HUES6 (cell line): ENCODE measurements at regions not wholly inside any gene's neighbourhood (a gene's known extent, or its start where the extent isn't known, plus 50 kb on each side); places are given as distances from the start of the nearest gene placed in this dataset.

Experiments
- H3K27ac ChIP-seq: 2 replicates; pipeline ENCODE4 v1.7.0; 2013; ENCODE audit warnings: low read depth, mild to moderate bottlenecking, low read length, inconsistent platforms
- H3K27me3 ChIP-seq: 2 replicates; pipeline ENCODE4 v1.6.1; 2013; ENCODE audit warnings: low read length; ENCODE audit not compliant: control insufficient read depth, insufficient read depth
- H3K36me3 ChIP-seq: 2 replicates; pipeline ENCODE4 v1.6.1; 2013; ENCODE audit warnings: low read length; ENCODE audit not compliant: control insufficient read depth, insufficient read depth
- H3K4me1 ChIP-seq: 2 replicates; pipeline ENCODE4 v1.6.1; 2013; ENCODE audit warnings: low read length; ENCODE audit not compliant: control insufficient read depth, insufficient read depth
- H3K4me3 ChIP-seq: 2 replicates; pipeline ENCODE4 v1.5.1; 2013; ENCODE audit warnings: low read depth, low read length
- H3K9ac ChIP-seq: one replicate; pipeline ENCODE4 v1.6.1; 2013; ENCODE audit warnings: mild to moderate bottlenecking, low read length
- H3K9me3 ChIP-seq: 2 replicates; pipeline ENCODE4 v1.6.1; 2013; ENCODE audit warnings: low read depth, low read length; ENCODE audit not compliant: control insufficient read depth, insufficient read depth

GRCh38 chr13:69107436-69107835 lies 1000.2 kb upstream of the ATXN8OS start:
- H3K9me3 ChIP-seq: peaks cover 10% of the 10 kb centered on the region; the same call in 1 of the 2 replicates
- H3K27me3 ChIP-seq: no peaks in the 10 kb centered on the region
- no peak overlapping the region for H3K4me3 ChIP-seq
- H3K4me1 ChIP-seq: no peaks in the 10 kb centered on the region
- H3K36me3 ChIP-seq: no peaks in the 10 kb centered on the region
- H3K9ac ChIP-seq: no peak overlapping the region
- no peak overlapping the region for H3K27ac ChIP-seq

- Histone ChIP-seq H3K27ac (no peak overlapping the region), H3K4me3 (no peak overlapping the region), H3K9me3 (no peaks in the 10 kb centered on the region), H3K27me3 (no peaks in the 10 kb centered on the region), H3K9ac (no peak overlapping the region), H3K36me3 (no peaks in the 10 kb centered on the region), H3K4me1 (no peaks in the 10 kb centered on the region)
Measured at GRCh38 chr13:69101841-69102240, 1005.8 kb upstream of the ATXN8OS start.

- H3K27me3 ChIP-seq: no peaks in the 10 kb centered on the region
- no peaks in the 10 kb centered on the region for H3K36me3 ChIP-seq
- no peak overlapping the region for H3K4me3 ChIP-seq
- no peaks in the 10 kb centered on the region for H3K9me3 ChIP-seq
- no peak overlapping the region for H3K27ac ChIP-seq
- H3K9ac ChIP-seq: no peak overlapping the region
- H3K4me1 ChIP-seq: no peaks in the 10 kb centered on the region
Measured at GRCh38 chr13:69094485-69094884, 1013.1 kb upstream of the ATXN8OS start.

- Histone ChIP-seq H3K27ac (no peak overlapping the region), H3K9me3 (no peaks in the 10 kb centered on the region), H3K9ac (no peak overlapping the region), H3K4me3 (no peak overlapping the region), H3K4me1 (no peaks in the 10 kb centered on the region), H3K36me3 (no peaks in the 10 kb centered on the region), H3K27me3 (no peaks in the 10 kb centered on the region)
Measured at GRCh38 chr13:69092615-69093322, 1014.9 kb upstream of the ATXN8OS start.

GRCh38 chr13:69077267-69077666 lies 1030.4 kb upstream of the ATXN8OS start:
- Histone ChIP-seq H3K4me3 (no peak overlapping the region), H3K36me3 (no peaks in the 10 kb centered on the region), H3K4me1 (no peaks in the 10 kb centered on the region), H3K27me3 (no peaks in the 10 kb centered on the region), H3K9ac (no peak overlapping the region), H3K27ac (no peak overlapping the region), H3K9me3 (no peaks in the 10 kb centered on the region)

GRCh38 chr13:69069554-69070133 lies 1038.0 kb upstream of the ATXN8OS start:
- Histone ChIP-seq H3K4me1 (no peaks in the 10 kb centered on the region), H3K36me3 (no peaks in the 10 kb centered on the region), H3K9me3 (no peaks in the 10 kb centered on the region), H3K27me3 (no peaks in the 10 kb centered on the region), H3K4me3 (no peak overlapping the region), H3K27ac (no peak overlapping the region), H3K9ac (no peak overlapping the region)

- H3K4me3 ChIP-seq: no peak overlapping the region
- H3K27me3 ChIP-seq: no peaks in the 10 kb centered on the region
- peaks cover 5% of the 10 kb centered on the region; the same call in 1 of the 2 replicates for H3K4me1 ChIP-seq
- H3K9me3 ChIP-seq: peaks cover 11% of the 10 kb centered on the region
- H3K27ac ChIP-seq: no peak overlapping the region
- H3K36me3 ChIP-seq: no peaks in the 10 kb centered on the region
- H3K9ac ChIP-seq: no peak overlapping the region
Measured at GRCh38 chr13:69050696-69051095, 1056.9 kb upstream of the ATXN8OS start.

GRCh38 chr13:69044629-69045028 lies 1063.0 kb upstream of the ATXN8OS start:
- Histone ChIP-seq H3K27me3 (no peaks in the 10 kb centered on the region), H3K27ac (no peak overlapping the region), H3K4me1 (no peaks in the 10 kb centered on the region), H3K4me3 (no peak overlapping the region), H3K36me3 (no peaks in the 10 kb centered on the region), H3K9me3 (no peaks in the 10 kb centered on the region), H3K9ac (no peak overlapping the region)

GRCh38 chr13:69040898-69041297 lies 1066.7 kb upstream of the ATXN8OS start:
- Histone ChIP-seq H3K4me1 (no peaks in the 10 kb centered on the region), H3K27ac (no peak overlapping the region), H3K9me3 (no peaks in the 10 kb centered on the region), H3K36me3 (no peaks in the 10 kb centered on the region), H3K9ac (no peak overlapping the region), H3K4me3 (no peak overlapping the region), H3K27me3 (no peaks in the 10 kb centered on the region)

GRCh38 chr13:69035771-69036170 lies 1071.9 kb upstream of the ATXN8OS start:
- H3K27ac ChIP-seq: no peak overlapping the region
- no peaks in the 10 kb centered on the region for H3K4me1 ChIP-seq
- H3K36me3 ChIP-seq: no peaks in the 10 kb centered on the region
- H3K9me3 ChIP-seq: no peaks in the 10 kb centered on the region
- H3K27me3 ChIP-seq: no peaks in the 10 kb centered on the region
- H3K4me3 ChIP-seq: no peak overlapping the region
- no peak overlapping the region for H3K9ac ChIP-seq

- Histone ChIP-seq H3K27ac (no peak overlapping the region), H3K9ac (no peak overlapping the region), H3K9me3 (no peaks in the 10 kb centered on the region), H3K4me3 (no peak overlapping the region), H3K36me3 (no peaks in the 10 kb centered on the region), H3K4me1 (no peaks in the 10 kb centered on the region), H3K27me3 (no peaks in the 10 kb centered on the region)
Measured at GRCh38 chr13:69028936-69029335, 1078.7 kb upstream of the ATXN8OS start.
